IPS-15b (cell line): ENCODE measurements at regions not wholly inside any gene's neighbourhood (a gene's known extent, or its start where the extent isn't known, plus 50 kb on each side); places are given as distances from the start of the nearest gene placed in this dataset.

ENCODE experiments used
- H3K27me3 ChIP-seq: one replicate; pipeline ENCODE4 v1.6.1; 2013; ENCODE audit warnings: low read length; ENCODE audit not compliant: control insufficient read depth, insufficient read depth
- H3K36me3 ChIP-seq: one replicate; pipeline ENCODE4 v1.6.1; 2013; ENCODE audit warnings: low read length; ENCODE audit not compliant: control insufficient read depth, insufficient read depth
- H3K4me1 ChIP-seq: one replicate; pipeline ENCODE4 v1.6.1; 2013; ENCODE audit warnings: mild to moderate bottlenecking, low read length; ENCODE audit not compliant: control insufficient read depth, insufficient read depth
- H3K4me3 ChIP-seq: one replicate; pipeline ENCODE4 v1.5.1; 2013; ENCODE audit warnings: low read depth, low read length
- H3K9ac ChIP-seq: one replicate; pipeline ENCODE4 v1.6.1; 2013; ENCODE audit warnings: low read depth, mild to moderate bottlenecking, low read length
- H3K9me3 ChIP-seq: one replicate; pipeline ENCODE4 v1.6.1; 2013; ENCODE audit warnings: mild to moderate bottlenecking, low read length; ENCODE audit not compliant: control insufficient read depth, insufficient read depth

DNA sequence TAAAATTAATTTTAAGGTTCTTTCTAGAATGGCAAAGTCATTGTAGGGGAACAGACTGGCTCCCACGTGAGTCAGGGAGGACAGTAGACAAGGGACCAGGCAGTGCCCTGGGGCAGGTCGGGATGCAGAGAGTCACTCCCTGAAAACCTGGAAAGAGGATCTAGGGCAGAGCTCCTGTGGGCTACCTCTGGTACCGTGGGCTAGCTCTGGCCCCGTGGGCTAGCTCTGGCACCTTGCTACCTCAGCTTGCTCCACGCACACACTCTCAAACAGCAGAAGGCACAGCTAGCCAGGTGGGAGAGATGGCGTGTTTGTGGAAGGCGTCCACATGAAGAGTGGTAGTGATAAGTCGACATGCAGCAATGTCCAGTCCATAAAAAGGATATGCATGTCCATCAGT is 66.7 kb upstream of the ARHGEF7 start:
- H3K9me3 ChIP-seq, result peaks cover 15% of the 10 kb centered on the region
- no peak overlapping the region for H3K4me3 ChIP-seq
- H3K9ac ChIP-seq, result no peak overlapping the region
- peaks cover 2% of the 10 kb centered on the region for H3K4me1 ChIP-seq
- no peaks in the 10 kb centered on the region for H3K27me3 ChIP-seq
- H3K36me3 ChIP-seq, result no peaks in the 10 kb centered on the region

DNA sequence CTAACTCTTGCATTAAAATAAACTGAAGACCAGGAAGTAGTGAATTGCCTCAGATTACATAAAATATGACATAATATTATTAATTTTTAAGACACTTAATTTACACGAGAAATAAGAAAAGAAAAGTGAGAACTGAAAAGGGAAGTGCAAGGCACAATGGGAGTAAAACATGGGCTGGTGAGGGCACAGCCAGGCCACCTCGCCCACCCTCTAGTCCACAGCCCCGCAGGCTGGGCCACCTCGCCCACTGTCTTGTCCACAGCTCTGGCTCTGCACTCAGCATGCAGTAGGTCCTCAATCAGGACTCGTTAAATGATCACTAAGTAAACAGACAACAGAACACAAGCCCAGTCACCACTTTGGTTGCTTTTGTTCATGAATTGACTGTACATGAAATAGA is 67.8 kb upstream of the ARHGEF7 start:
- Histone ChIP-seq H3K4me3 (no peak overlapping the region), H3K9ac (no peak overlapping the region)

GRCh38 chr13:111046590-111047141 is 68.4 kb upstream of the ARHGEF7 start:
- no peaks in the 10 kb centered on the region for H3K36me3 ChIP-seq
- no peak overlapping the region for H3K9ac ChIP-seq
- no peak overlapping the region for H3K4me3 ChIP-seq
- H3K9me3 ChIP-seq, result peaks cover 15% of the 10 kb centered on the region
- no peaks in the 10 kb centered on the region for H3K27me3 ChIP-seq
- H3K4me1 ChIP-seq, result peaks cover 2% of the 10 kb centered on the region

More for the DNA sequence above, 67.8 kb upstream of the ARHGEF7 start:
- H3K36me3 ChIP-seq, result no peaks in the 10 kb centered on the region
- no peaks in the 10 kb centered on the region for H3K27me3 ChIP-seq
- H3K4me1 ChIP-seq, result peaks cover 2% of the 10 kb centered on the region
- H3K9me3 ChIP-seq, result peaks cover 15% of the 10 kb centered on the region

DNA sequence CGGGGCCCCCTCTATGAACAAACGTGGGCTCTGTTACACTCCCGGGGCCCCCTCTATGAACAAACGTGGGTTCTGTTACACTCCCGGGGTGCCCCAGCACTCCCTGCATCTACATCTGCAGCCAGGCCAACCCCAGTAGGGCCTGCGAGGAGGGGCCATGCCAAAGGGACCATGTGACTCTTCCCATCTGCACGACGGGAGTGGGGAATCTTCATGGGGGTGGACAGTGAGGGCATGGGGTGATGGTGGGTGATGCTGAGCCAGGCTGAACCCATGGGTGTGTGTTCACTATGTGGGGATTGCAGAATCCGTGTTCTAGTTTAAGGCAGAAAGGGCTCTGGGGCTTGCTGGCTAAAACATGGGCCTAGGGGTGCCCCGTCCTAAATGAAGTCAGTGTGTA is 69.9 kb upstream of the ARHGEF7 start:
- Histone ChIP-seq H3K9ac (no peak overlapping the region), H3K9me3 (peaks cover 15% of the 10 kb centered on the region), H3K4me1 (no peaks in the 10 kb centered on the region), H3K36me3 (no peaks in the 10 kb centered on the region), H3K4me3 (no peak overlapping the region), H3K27me3 (no peaks in the 10 kb centered on the region)

GRCh38 chr13:111044087-111044830 is 70.9 kb upstream of the ARHGEF7 start:
- Histone ChIP-seq H3K36me3 (no peaks in the 10 kb centered on the region), H3K27me3 (no peaks in the 10 kb centered on the region), H3K9ac (no peak overlapping the region), H3K9me3 (peaks cover 15% of the 10 kb centered on the region), H3K4me3 (no peak overlapping the region), H3K4me1 (no peaks in the 10 kb centered on the region)

GRCh38 chr13:111043575-111043982 is 71.5 kb upstream of the ARHGEF7 start:
- no peaks in the 10 kb centered on the region for H3K36me3 ChIP-seq
- H3K9me3 ChIP-seq, result peaks cover 15% of the 10 kb centered on the region
- H3K9ac ChIP-seq, result no peak overlapping the region
- no peaks in the 10 kb centered on the region for H3K4me1 ChIP-seq
- H3K4me3 ChIP-seq, result no peak overlapping the region
- H3K27me3 ChIP-seq, result no peaks in the 10 kb centered on the region

- Histone ChIP-seq H3K36me3 (no peaks in the 10 kb centered on the region), H3K9ac (no peak overlapping the region)
These were observed 72.4 kb upstream of the ARHGEF7 start for GRCh38 chr13:111042661-111043226.

GRCh38 chr13:111040830-111041229 is 74.3 kb upstream of the ARHGEF7 start:
- H3K4me1 ChIP-seq, result no peaks in the 10 kb centered on the region
- H3K36me3 ChIP-seq, result no peaks in the 10 kb centered on the region
- no peaks in the 10 kb centered on the region for H3K27me3 ChIP-seq
- H3K4me3 ChIP-seq, result no peak overlapping the region
- no peak overlapping the region for H3K9ac ChIP-seq
- peaks cover 13% of the 10 kb centered on the region for H3K9me3 ChIP-seq

More at GRCh38 chr13:111042661-111043226, 72.4 kb upstream of the ARHGEF7 start:
- no peak overlapping the region for H3K4me3 ChIP-seq
- H3K4me1 ChIP-seq, result no peaks in the 10 kb centered on the region
- H3K27me3 ChIP-seq, result no peaks in the 10 kb centered on the region
- peaks cover 15% of the 10 kb centered on the region for H3K9me3 ChIP-seq

DNA sequence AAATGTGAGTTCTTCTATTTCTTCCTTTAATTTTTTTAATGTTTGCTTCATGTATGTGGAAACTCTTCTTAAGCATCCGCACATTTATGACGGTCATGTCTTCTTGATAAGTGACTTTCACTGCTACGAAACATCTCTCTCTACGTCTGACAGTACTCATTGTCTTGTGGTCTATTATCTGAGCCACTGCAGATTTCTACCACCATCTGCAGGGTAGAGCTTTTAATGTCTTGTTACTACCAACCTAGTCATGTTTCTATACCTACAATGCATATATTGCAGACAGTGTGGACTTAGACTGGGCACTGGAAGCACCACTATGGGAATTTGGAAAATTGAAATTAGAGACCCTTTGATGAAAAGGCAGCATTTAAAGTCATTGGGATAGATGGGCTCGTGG is 75.4 kb upstream of the ARHGEF7 start:
- H3K4me1 ChIP-seq, result no peaks in the 10 kb centered on the region
- H3K36me3 ChIP-seq, result no peaks in the 10 kb centered on the region
- peaks cover 11% of the 10 kb centered on the region for H3K9me3 ChIP-seq
- no peak overlapping the region for H3K4me3 ChIP-seq
- H3K9ac ChIP-seq, result no peak overlapping the region
- no peaks in the 10 kb centered on the region for H3K27me3 ChIP-seq

GRCh38 chr13:111038887-111039286 is 76.2 kb upstream of the ARHGEF7 start:
- H3K4me1 ChIP-seq, result no peaks in the 10 kb centered on the region
- H3K4me3 ChIP-seq, result no peak overlapping the region
- H3K27me3 ChIP-seq, result no peaks in the 10 kb centered on the region
- no peaks in the 10 kb centered on the region for H3K36me3 ChIP-seq
- no peak overlapping the region for H3K9ac ChIP-seq
- H3K9me3 ChIP-seq, result peaks cover 4% of the 10 kb centered on the region

- H3K9ac ChIP-seq, result no peak overlapping the region
- no peaks in the 10 kb centered on the region for H3K9me3 ChIP-seq
- H3K4me3 ChIP-seq, result no peak overlapping the region
- no peaks in the 10 kb centered on the region for H3K36me3 ChIP-seq
- no peaks in the 10 kb centered on the region for H3K27me3 ChIP-seq
- H3K4me1 ChIP-seq, result no peaks in the 10 kb centered on the region
These were observed 77.2 kb upstream of the ARHGEF7 start for GRCh38 chr13:111037927-111038326.

GRCh38 chr13:111036665-111037064 is 78.4 kb upstream of the ARHGEF7 start:
- no peak overlapping the region for H3K4me3 ChIP-seq
- H3K36me3 ChIP-seq, result no peaks in the 10 kb centered on the region
- no peak overlapping the region for H3K9ac ChIP-seq
- no peaks in the 10 kb centered on the region for H3K27me3 ChIP-seq
- H3K4me1 ChIP-seq, result no peaks in the 10 kb centered on the region
- H3K9me3 ChIP-seq, result no peaks in the 10 kb centered on the region
